GM23338 (cell line): ENCODE measurements at regions not wholly inside any gene's neighbourhood (a gene's known extent, or its start where the extent isn't known, plus 50 kb on each side); places are given as distances from the start of the nearest gene placed in this dataset.
"Not testable (repeated sequence)": the region's sequence is repeated elsewhere in the genome, so short reads cannot be mapped to it uniquely, and the experiment has no call there.

Experiments
- ATAC-seq: fragments of 200-7000 bp; cut with Tn5 transposase; 3 replicates; pipeline ENCODE4 v1.9.1; 2020
- DNase-seq: peaks from one replicate; pipeline ENCODE4 v3.0.0-alpha.2; 2015; ENCODE audit warnings: low spot score
- H2AFZ ChIP-seq: fragments of 200-600 bp; sonication (generic); 2 replicates; pipeline ENCODE4 v1.8.0; 2016; ENCODE audit warnings: antibody characterized with exemption, mild to moderate bottlenecking, moderate library complexity
- H3F3A ChIP-seq: fragments of 200-600 bp; sonication (generic); replicated peaks from 2 replicates; pipeline ENCODE4 v1.8.0; 2017; ENCODE audit warnings: antibody characterized with exemption, mixed run types, low read depth
- H3K27ac ChIP-seq: fragments of 200-600 bp; sonication (generic); 2 replicates; pipeline ENCODE4 v1.6.1; 2016; ENCODE audit warnings: low read depth
- H3K27me3 ChIP-seq: fragments of 200-600 bp; sonication (generic); 2 replicates; pipeline ENCODE4 v1.8.0; 2016; ENCODE audit warnings: mild to moderate bottlenecking, mixed run types, moderate library complexity; ENCODE audit not compliant: insufficient read depth
- H3K36me3 ChIP-seq: fragments of 200-600 bp; sonication (generic); 2 replicates; pipeline ENCODE4 v1.8.0; 2016; ENCODE audit warnings: mild to moderate bottlenecking; ENCODE audit not compliant: insufficient read depth
- H3K4me1 ChIP-seq: fragments of 200-600 bp; sonication (generic); 2 replicates; pipeline ENCODE4 v1.8.0; 2016; ENCODE audit warnings: mild to moderate bottlenecking, moderate library complexity; ENCODE audit not compliant: insufficient read depth
- H3K4me2 ChIP-seq: fragments of 200-600 bp; sonication (generic); 2 replicates; pipeline ENCODE4 v1.7.1; 2017; ENCODE audit warnings: mixed run types
- H3K4me3 ChIP-seq: fragments of 200-600 bp; sonication (generic); 2 replicates; pipeline ENCODE4 v1.6.1; 2016; ENCODE audit warnings: mixed run types
- H3K79me2 ChIP-seq: fragments of 200-600 bp; sonication (generic); replicated peaks from 2 replicates; pipeline ENCODE4 v1.8.0; 2017; ENCODE audit warnings: mild to moderate bottlenecking; ENCODE audit not compliant: insufficient read depth
- H3K9me2 ChIP-seq: fragments of 200-600 bp; sonication (generic); 2 replicates; pipeline ENCODE4 v1.8.0; 2017; ENCODE audit not compliant: insufficient read depth
- H4K20me1 ChIP-seq: fragments of 200-600 bp; sonication (generic); replicated peaks from 2 replicates; pipeline ENCODE4 v1.8.0; 2017; ENCODE audit warnings: mild to moderate bottlenecking; ENCODE audit not compliant: insufficient read depth
- H3K27ac Mint-ChIP-seq: 2 replicates; pipeline ENCODE4 v1.8.0; 2020; ENCODE audit warnings: inconsistent platforms, mild to moderate bottlenecking, moderate library complexity, mixed read lengths
- H3K27me3 Mint-ChIP-seq: 3 replicates; pipeline ENCODE4 v1.8.0; 2022; ENCODE audit warnings: low read depth, mild to moderate bottlenecking, moderate library complexity, mixed read lengths, inconsistent platforms; ENCODE audit not compliant: insufficient read depth, poor library complexity
- H3K36me3 Mint-ChIP-seq: 3 replicates; pipeline ENCODE4 v1.8.0; 2021; ENCODE audit warnings: low read depth, mild to moderate bottlenecking, inconsistent platforms, moderate library complexity, mixed read lengths
- H3K4me1 Mint-ChIP-seq: 3 replicates; pipeline ENCODE4 v1.8.0; 2020; ENCODE audit warnings: mild to moderate bottlenecking, inconsistent platforms, mixed read lengths
- H3K4me3 Mint-ChIP-seq: 3 replicates; pipeline ENCODE4 v1.8.0; 2021; ENCODE audit warnings: moderate library complexity, mild to moderate bottlenecking, inconsistent platforms, mixed read lengths
- H3K9me3 Mint-ChIP-seq: 3 replicates; pipeline ENCODE4 v1.8.0; 2020; ENCODE audit warnings: moderate library complexity, mild to moderate bottlenecking, inconsistent platforms, mixed read lengths
- ETS1 ChIP-seq: IDR thresholded peaks from 2 replicates; pipeline ENCODE4 v1.6.1; 2016; ENCODE audit warnings: antibody characterized with exemption
- TF ChIP-seq, protein P1 (sequence below): fragments of 250-450 bp; sonication (Bioruptor Pico); IDR thresholded peaks from 2 replicates; pipeline ENCODE4 v1.5.0; 2020; ENCODE audit warnings: mild to moderate bottlenecking, moderate library complexity

- Histone ChIP-seq H3K4me3 (no peak overlapping the region), H3K9me2 (0 out of 2 replicates have a peak, but pooled peaks cover 1% of the 10 kb centered on the region), H3K4me2 (no peak overlapping the region), H3F3A (no peaks in the 10 kb centered on the region), H4K20me1 (no peaks in the 10 kb centered on the region), H3K4me1 (no peaks in the 10 kb centered on the region), H3K79me2 (no peaks in the 10 kb centered on the region), H3K27ac (no peak overlapping the region), H3K27me3 (no peaks in the 10 kb centered on the region), H2AFZ (peak overlapping the region; percentile 66), H3K36me3 (no peaks in the 10 kb centered on the region)
- H3K27me3 Mint-ChIP-seq: peaks cover 2% of the 10 kb centered on the region
- DNase-seq (no peak), ATAC-seq (peak; percentile 76)
- no peaks in the 10 kb centered on the region; the same call in 2 of the 3 replicates for H3K36me3 Mint-ChIP-seq
- H3K27ac Mint-ChIP-seq: no peak overlapping the region
- H3K4me1 Mint-ChIP-seq: no peaks in the 10 kb centered on the region
- no peak for TF ChIP-seq ETS1
- TF ChIP-seq, protein P1, sequence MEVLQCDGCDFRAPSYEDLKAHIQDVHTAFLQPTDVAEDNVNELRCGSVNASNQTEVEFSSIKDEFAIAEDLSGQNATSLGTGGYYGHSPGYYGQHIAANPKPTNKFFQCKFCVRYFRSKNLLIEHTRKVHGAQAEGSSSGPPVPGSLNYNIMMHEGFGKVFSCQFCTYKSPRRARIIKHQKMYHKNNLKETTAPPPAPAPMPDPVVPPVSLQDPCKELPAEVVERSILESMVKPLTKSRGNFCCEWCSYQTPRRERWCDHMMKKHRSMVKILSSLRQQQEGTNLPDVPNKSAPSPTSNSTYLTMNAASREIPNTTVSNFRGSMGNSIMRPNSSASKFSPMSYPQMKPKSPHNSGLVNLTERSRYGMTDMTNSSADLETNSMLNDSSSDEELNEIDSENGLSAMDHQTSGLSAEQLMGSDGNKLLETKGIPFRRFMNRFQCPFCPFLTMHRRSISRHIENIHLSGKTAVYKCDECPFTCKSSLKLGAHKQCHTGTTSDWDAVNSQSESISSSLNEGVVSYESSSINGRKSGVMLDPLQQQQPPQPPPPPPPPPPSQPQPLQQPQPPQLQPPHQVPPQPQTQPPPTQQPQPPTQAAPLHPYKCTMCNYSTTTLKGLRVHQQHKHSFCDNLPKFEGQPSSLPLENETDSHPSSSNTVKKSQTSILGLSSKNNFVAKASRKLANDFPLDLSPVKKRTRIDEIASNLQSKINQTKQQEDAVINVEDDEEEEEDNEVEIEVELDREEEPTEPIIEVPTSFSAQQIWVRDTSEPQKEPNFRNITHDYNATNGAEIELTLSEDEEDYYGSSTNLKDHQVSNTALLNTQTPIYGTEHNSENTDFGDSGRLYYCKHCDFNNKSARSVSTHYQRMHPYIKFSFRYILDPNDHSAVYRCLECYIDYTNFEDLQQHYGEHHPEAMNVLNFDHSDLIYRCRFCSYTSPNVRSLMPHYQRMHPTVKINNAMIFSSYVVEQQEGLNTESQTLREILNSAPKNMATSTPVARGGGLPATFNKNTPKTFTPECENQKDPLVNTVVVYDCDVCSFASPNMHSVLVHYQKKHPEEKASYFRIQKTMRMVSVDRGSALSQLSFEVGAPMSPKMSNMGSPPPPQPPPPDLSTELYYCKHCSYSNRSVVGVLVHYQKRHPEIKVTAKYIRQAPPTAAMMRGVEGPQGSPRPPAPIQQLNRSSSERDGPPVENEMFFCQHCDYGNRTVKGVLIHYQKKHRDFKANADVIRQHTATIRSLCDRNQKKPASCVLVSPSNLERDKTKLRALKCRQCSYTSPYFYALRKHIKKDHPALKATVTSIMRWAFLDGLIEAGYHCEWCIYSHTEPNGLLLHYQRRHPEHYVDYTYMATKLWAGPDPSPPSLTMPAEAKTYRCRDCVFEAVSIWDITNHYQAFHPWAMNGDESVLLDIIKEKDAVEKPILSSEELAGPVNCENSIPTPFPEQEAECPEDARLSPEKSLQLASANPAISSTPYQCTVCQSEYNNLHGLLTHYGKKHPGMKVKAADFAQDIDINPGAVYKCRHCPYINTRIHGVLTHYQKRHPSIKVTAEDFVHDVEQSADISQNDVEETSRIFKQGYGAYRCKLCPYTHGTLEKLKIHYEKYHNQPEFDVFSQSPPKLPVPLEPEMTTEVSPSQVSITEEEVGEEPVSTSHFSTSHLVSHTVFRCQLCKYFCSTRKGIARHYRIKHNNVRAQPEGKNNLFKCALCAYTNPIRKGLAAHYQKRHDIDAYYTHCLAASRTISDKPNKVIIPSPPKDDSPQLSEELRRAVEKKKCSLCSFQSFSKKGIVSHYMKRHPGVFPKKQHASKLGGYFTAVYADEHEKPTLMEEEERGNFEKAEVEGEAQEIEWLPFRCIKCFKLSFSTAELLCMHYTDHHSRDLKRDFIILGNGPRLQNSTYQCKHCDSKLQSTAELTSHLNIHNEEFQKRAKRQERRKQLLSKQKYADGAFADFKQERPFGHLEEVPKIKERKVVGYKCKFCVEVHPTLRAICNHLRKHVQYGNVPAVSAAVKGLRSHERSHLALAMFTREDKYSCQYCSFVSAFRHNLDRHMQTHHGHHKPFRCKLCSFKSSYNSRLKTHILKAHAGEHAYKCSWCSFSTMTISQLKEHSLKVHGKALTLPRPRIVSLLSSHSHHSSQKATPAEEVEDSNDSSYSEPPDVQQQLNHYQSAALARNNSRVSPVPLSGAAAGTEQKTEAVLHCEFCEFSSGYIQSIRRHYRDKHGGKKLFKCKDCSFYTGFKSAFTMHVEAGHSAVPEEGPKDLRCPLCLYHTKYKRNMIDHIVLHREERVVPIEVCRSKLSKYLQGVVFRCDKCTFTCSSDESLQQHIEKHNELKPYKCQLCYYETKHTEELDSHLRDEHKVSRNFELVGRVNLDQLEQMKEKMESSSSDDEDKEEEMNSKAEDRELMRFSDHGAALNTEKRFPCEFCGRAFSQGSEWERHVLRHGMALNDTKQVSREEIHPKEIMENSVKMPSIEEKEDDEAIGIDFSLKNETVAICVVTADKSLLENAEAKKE (CRISPR knock-in tag): no peak
- peaks cover 25% of the 10 kb centered on the region for H3K9me3 Mint-ChIP-seq
- H3K4me3 Mint-ChIP-seq: no peak overlapping the region
Measured at GRCh38 chr6:85911067-85911466, 268.4 kb upstream of the SYNCRIP start.

DNA sequence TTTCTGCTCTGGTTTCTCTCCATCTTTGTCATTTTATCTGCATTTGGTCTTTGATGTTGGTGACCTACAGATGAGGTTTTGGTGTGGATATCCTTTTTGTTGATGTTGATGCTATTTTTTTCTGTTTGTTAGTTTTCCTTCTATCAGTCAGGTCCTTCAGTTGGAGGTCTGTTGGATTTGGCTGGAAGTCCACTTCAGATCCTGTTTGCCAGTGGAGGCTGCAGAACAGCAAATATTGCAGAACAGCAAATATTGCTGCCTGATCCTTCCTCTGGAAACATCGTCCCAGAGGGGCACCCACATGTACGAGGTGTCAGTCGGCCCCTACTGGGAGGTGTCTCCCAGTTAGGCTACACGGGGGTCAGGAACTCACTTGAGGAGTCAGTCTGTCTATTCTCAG is 265.4 kb upstream of the SYNCRIP start:
- H3K27me3 ChIP-seq, H3K36me3 ChIP-seq, H3K4me1 ChIP-seq, H3K4me3 Mint-ChIP-seq, H4K20me1 ChIP-seq, H2AFZ ChIP-seq, H3K79me2 ChIP-seq, H3K4me1 Mint-ChIP-seq, ATAC-seq, H3K27ac ChIP-seq, H3K36me3 Mint-ChIP-seq, H3K27ac Mint-ChIP-seq, H3F3A ChIP-seq, H3K27me3 Mint-ChIP-seq, H3K4me3 ChIP-seq, DNase-seq, H3K4me2 ChIP-seq, H3K9me2 ChIP-seq: not testable (repeated sequence)
- peaks cover 25% of the 10 kb centered on the region for H3K9me3 Mint-ChIP-seq
